ENCODE measurements at regions not wholly inside any gene's neighbourhood (a gene's known extent, or its start where the extent isn't known, plus 50 kb on each side); places are given as distances from the start of the nearest gene placed in this dataset.

GRCh38 chr2:71816815-71817214 is 330.8 kb downstream of the CYP26B1 start:
- DNase-seq (ENCODE audit: low read depth, low spot score) (no peak), ATAC-seq (no peak), FAIRE-seq (no peak)
- Histone ChIP-seq H2AFZ (ENCODE audit: control insufficient read depth, low read depth, low read length) (no peak overlapping the region), H3K27ac (ENCODE audit: control insufficient read depth, insufficient read depth) (no peak overlapping the region), H3K4me3 (no peak overlapping the region), H3K27me3 (replicated peaks in 1 of 2; ENCODE audit: control insufficient read depth in 2 of 2, insufficient read depth in 2 of 2, low read length in 1 of 2) (no peaks in the 10 kb centered on the region), H4K20me1 (ENCODE audit: control insufficient read depth, insufficient read depth) (no peaks in the 10 kb centered on the region), H3K36me3 (ENCODE audit: control insufficient read depth in 2 of 2, insufficient read depth in 2 of 2, low read length in 1 of 2) (no peaks in the 10 kb centered on the region), H3K9ac (ENCODE audit: control insufficient read depth, insufficient read depth, low read length) (no peak overlapping the region), H3K4me2 (ENCODE audit: control insufficient read depth, insufficient read depth) (no peak overlapping the region), H3K9me3 (replicated peaks; ENCODE audit: control insufficient read depth, insufficient read depth, low read length) (no peaks in the 10 kb centered on the region), H3K4me1 (ENCODE audit: control insufficient read depth, insufficient read depth, low read length) (no peaks in the 10 kb centered on the region), H3K79me2 (ENCODE audit: control insufficient read depth, insufficient read depth, low read length) (no peaks in the 10 kb centered on the region)
- CTCF ChIA-PET = no interaction called here
- POLR2A ChIA-PET = no interaction called here
- intact Hi-C loops (cut with micrococcal nuclease; ENCODE audit: unreplicated experiment) (no loop called here), in situ Hi-C loops (cut with MboI) (no loop called here)
- SMC1A ChIA-PET (ENCODE audit: uncharacterized antibody, unreplicated experiment) = no interaction called here
- RAD21 ChIA-PET (ENCODE audit: unreplicated experiment) = interaction anchor here (0.5 kb wide), 1 partner anchor 1244 kb away, joined by 3 read pairs; no protein-coding TSS in a partner anchor
- no TSS peak for BruUV-seq (replicated peaks)
- WGBS (ENCODE audit: insufficient coverage, insufficient replicate concordance, low lambda C conversion rate, missing lambda C conversion rate) = 3% methylated on average over 4 of the region's 4 CpGs
- no peak for TF ChIP-seq DPF2 (IDR thresholded peaks at IDR 0.05)
- TF ChIP-seq CREM (IDR thresholded peaks at IDR 0.05; ENCODE audit: low read depth) = no peak
- TF ChIP-seq YBX1 (IDR thresholded peaks at IDR 0.05) = no peak
- no peak for TF ChIP-seq NFYA (IDR thresholded peaks at IDR 0.05; ENCODE audit: borderline replicate concordance, low read depth, low read length)
- no peak for TF ChIP-seq CBX3 (IDR thresholded peaks at IDR 0.05; ENCODE audit: borderline replicate concordance, low read depth)
- TF ChIP-seq BRCA1 (IDR thresholded peaks at IDR 0.05; ENCODE audit: low read depth, low read length) = no peak
- no peak for TF ChIP-seq TCF3 (IDR thresholded peaks at IDR 0.05; ENCODE audit: borderline replicate concordance, insufficient read depth, low read depth, low read length)
- TF ChIP-seq ZNF24 (IDR thresholded peaks at IDR 0.05) = no peak
- TF ChIP-seq CHD4 (IDR thresholded peaks at IDR 0.05) = no peak
- TF ChIP-seq, protein P1, sequence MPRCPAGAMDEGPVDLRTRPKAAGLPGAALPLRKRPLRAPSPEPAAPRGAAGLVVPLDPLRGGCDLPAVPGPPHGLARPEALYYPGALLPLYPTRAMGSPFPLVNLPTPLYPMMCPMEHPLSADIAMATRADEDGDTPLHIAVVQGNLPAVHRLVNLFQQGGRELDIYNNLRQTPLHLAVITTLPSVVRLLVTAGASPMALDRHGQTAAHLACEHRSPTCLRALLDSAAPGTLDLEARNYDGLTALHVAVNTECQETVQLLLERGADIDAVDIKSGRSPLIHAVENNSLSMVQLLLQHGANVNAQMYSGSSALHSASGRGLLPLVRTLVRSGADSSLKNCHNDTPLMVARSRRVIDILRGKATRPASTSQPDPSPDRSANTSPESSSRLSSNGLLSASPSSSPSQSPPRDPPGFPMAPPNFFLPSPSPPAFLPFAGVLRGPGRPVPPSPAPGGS (IDR thresholded peaks at IDR 0.05; ENCODE audit: borderline replicate concordance, insufficient read depth, low read depth, low read length, poor library complexity, severe bottlenecking) = no peak
- no peak for TF ChIP-seq CHD2 (IDR thresholded peaks at IDR 0.05; ENCODE audit: borderline replicate concordance, low read depth, low read length)
- TF ChIP-seq CREB1 (IDR thresholded peaks at IDR 0.05; ENCODE audit: low read depth) = no peak
- TF ChIP-seq STAT3 (IDR thresholded peaks at IDR 0.05; ENCODE audit: low read depth, low read length) = no peak

All from GM12878 (cell line).